ENCODE measurements at regions not wholly inside any gene's neighbourhood (a gene's known extent, or its start where the extent isn't known, plus 50 kb on each side); places are given as distances from the start of the nearest gene placed in this dataset.

GRCh38 chr16:51243936-51244436 lies 92.9 kb upstream of the SALL1 start:
- TF ChIP-seq POLR2AphosphoS5 (IDR thresholded peaks at IDR 0.05; ENCODE audit: borderline replicate concordance, low read depth, low read length): no peak
- TF ChIP-seq EZH2 (IDR thresholded peaks at IDR 0.05): no peak

Data from SK-N-MC (cell line).